ENCODE measurements at regions not wholly inside any gene's neighbourhood (a gene's known extent, or its start where the extent isn't known, plus 50 kb on each side); places are given as distances from the start of the nearest gene placed in this dataset.

DNA sequence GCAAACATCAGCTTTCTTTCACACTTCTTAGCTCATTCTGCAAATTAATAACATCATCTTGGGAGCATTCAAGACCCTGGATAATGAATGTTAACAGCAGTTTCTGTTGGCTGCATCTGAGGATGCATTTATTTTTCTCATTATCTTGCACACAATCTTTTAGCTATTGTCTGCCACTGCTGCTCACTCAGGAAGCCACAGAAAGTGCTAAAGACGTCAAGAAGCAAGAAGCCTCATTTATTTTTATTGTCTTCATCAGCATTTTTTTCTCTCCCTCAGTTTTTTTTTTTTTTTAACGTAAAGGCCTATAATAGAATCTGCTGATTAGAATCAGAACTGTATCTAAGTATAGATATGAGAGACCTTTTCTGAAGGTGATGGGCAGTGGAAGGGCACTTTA is 1339.4 kb downstream of the FAM181B start:
- no peaks in the 10 kb centered on the region for H3K27me3 ChIP-seq (ENCODE audit: control insufficient read depth, insufficient read depth, low read length)
- no peaks in the 10 kb centered on the region for H3K36me3 ChIP-seq (ENCODE audit: control insufficient read depth, insufficient read depth, low read length)
- DNase-seq (ENCODE audit: low read depth): no peak
- FAIRE-seq: no peak
- no peak overlapping the region for H3K4me3 ChIP-seq (ENCODE audit: low read depth, low read length)
- TF ChIP-seq, protein P1, sequence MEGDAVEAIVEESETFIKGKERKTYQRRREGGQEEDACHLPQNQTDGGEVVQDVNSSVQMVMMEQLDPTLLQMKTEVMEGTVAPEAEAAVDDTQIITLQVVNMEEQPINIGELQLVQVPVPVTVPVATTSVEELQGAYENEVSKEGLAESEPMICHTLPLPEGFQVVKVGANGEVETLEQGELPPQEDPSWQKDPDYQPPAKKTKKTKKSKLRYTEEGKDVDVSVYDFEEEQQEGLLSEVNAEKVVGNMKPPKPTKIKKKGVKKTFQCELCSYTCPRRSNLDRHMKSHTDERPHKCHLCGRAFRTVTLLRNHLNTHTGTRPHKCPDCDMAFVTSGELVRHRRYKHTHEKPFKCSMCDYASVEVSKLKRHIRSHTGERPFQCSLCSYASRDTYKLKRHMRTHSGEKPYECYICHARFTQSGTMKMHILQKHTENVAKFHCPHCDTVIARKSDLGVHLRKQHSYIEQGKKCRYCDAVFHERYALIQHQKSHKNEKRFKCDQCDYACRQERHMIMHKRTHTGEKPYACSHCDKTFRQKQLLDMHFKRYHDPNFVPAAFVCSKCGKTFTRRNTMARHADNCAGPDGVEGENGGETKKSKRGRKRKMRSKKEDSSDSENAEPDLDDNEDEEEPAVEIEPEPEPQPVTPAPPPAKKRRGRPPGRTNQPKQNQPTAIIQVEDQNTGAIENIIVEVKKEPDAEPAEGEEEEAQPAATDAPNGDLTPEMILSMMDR (IDR thresholded peaks at IDR 0.05; ENCODE audit: insufficient read depth, low read length, severe bottlenecking): no peak

- DNase-seq (ENCODE audit: low read depth) (no peak), FAIRE-seq (no peak)
- Histone ChIP-seq H3K36me3 (ENCODE audit: control insufficient read depth, insufficient read depth, low read length) (no peaks in the 10 kb centered on the region), H3K4me3 (ENCODE audit: low read depth, low read length) (no peak overlapping the region), H3K27me3 (ENCODE audit: control insufficient read depth, insufficient read depth, low read length) (no peaks in the 10 kb centered on the region)
- TF ChIP-seq, protein P1 (IDR thresholded peaks at IDR 0.05; ENCODE audit: insufficient read depth, low read length, severe bottlenecking): no peak
These were observed 1345.3 kb downstream of the FAM181B start for GRCh38 chr11:81388326-81388725.

DNA sequence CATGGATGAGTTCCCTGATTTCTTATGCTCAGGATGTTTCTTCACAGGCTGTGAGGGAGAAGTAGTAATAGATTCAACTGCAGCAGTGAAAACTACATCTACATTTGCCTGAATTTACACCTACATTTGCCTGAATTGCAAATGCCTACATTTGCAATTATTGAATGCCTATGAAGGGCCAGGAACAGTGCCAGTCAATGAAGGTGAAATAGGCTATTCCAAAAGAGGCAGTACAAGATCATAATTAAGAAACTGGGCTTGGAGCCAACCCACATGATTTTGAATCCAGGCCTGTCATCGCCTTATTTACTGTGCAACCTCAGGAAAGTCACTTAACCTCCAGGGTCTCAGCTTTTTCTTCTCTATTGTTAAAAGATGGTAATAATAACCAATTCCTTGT is 1353.3 kb downstream of the FAM181B start:
- H3K27me3 ChIP-seq (ENCODE audit: control insufficient read depth, insufficient read depth, low read length): no peaks in the 10 kb centered on the region
- no peaks in the 10 kb centered on the region for H3K36me3 ChIP-seq (ENCODE audit: control insufficient read depth, insufficient read depth, low read length)
- TF ChIP-seq, protein P1 (IDR thresholded peaks at IDR 0.05; ENCODE audit: insufficient read depth, low read length, severe bottlenecking): no peak
- H3K4me3 ChIP-seq (ENCODE audit: low read depth, low read length): no peak overlapping the region
- DNase-seq (ENCODE audit: low read depth) (no peak), FAIRE-seq (no peak)

GRCh38 chr11:81377418-81377817 is 1356.2 kb downstream of the FAM181B start:
- DNase-seq (ENCODE audit: low read depth) (no peak), FAIRE-seq (no peak)
- no peaks in the 10 kb centered on the region for H3K36me3 ChIP-seq (ENCODE audit: control insufficient read depth, insufficient read depth, low read length)
- no peaks in the 10 kb centered on the region for H3K27me3 ChIP-seq (ENCODE audit: control insufficient read depth, insufficient read depth, low read length)
- TF ChIP-seq, protein P1 (IDR thresholded peaks at IDR 0.05; ENCODE audit: insufficient read depth, low read length, severe bottlenecking): no peak
- H3K4me3 ChIP-seq (ENCODE audit: low read depth, low read length): no peak overlapping the region

GRCh38 chr11:81373986-81374385 is 1359.7 kb downstream of the FAM181B start:
- TF ChIP-seq, protein P1 (IDR thresholded peaks at IDR 0.05; ENCODE audit: insufficient read depth, low read length, severe bottlenecking): no peak
- DNase-seq (ENCODE audit: low read depth) (no peak), FAIRE-seq (no peak)
- H3K27me3 ChIP-seq (ENCODE audit: control insufficient read depth, insufficient read depth, low read length): no peaks in the 10 kb centered on the region
- no peaks in the 10 kb centered on the region for H3K36me3 ChIP-seq (ENCODE audit: control insufficient read depth, insufficient read depth, low read length)
- H3K4me3 ChIP-seq (ENCODE audit: low read depth, low read length): no peak overlapping the region

GRCh38 chr11:81368192-81368591 is 1365.5 kb downstream of the FAM181B start:
- H3K36me3 ChIP-seq (ENCODE audit: control insufficient read depth, insufficient read depth, low read length): no peaks in the 10 kb centered on the region
- H3K4me3 ChIP-seq (ENCODE audit: low read depth, low read length): no peak overlapping the region
- TF ChIP-seq, protein P1 (IDR thresholded peaks at IDR 0.05; ENCODE audit: insufficient read depth, low read length, severe bottlenecking): no peak
- DNase-seq (ENCODE audit: low read depth): no peak
- no peaks in the 10 kb centered on the region for H3K27me3 ChIP-seq (ENCODE audit: control insufficient read depth, insufficient read depth, low read length)
- no peak for FAIRE-seq
